ENCODE measurements at regions not wholly inside any gene's neighbourhood (a gene's known extent, or its start where the extent isn't known, plus 50 kb on each side); places are given as distances from the start of the nearest gene placed in this dataset.
A peak's percentile ranks its signal among the peaks of the same experiment; 100 is the strongest.

DNA sequence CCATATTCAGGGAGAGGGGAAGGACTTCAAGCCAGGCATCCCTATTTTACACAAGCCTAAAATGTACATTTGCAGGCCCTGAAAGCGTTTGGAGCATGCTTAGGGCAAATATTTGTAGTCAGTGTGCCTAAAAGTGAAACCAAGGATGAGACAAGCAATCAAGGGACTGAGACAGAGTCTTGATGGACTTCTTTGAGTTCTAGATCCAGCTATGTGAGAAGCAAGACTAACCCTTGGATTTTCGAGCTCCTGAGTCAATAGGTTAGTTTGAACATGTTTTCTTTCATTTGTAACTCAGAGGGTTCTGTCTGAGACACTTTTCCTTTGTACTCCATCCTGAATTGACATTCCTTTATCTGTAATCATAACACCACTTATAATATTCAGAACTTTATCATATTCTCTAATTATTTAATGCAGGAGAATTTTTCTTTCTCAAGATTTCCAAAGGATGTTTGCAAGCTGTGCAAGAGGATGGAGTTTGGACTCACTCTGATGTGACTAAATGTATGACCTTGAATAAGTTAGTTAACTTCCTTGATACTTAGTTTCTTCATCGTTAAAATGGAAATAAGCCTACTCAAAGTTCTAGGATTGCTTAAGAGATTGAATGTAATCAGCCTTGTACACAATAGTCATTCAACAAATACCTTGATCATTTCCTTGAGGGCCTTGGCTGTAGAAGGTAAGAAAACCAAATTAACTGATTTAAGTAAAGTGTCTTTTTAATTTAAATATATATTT is 1237.8 kb upstream of the ZEB2 start:
- Histone ChIP-seq H3K27me3 (replicated peaks in 2 of 5; ENCODE audit: control insufficient read depth in 4 of 5, insufficient read depth in 5 of 5, low read length in 4 of 5) (no peaks in the 10 kb centered on the region), H3K4me1 (ENCODE audit: control extremely low read depth in 1 of 4, control insufficient read depth in 4 of 4, insufficient read depth in 4 of 4, low read length in 3 of 4) (peaks cover 5 to 18% (median 11%) of the 10 kb centered on the region in 4 experiments), H3K4me3 (ENCODE audit: control insufficient read depth in 1 of 7, extremely low read depth in 1 of 7, insufficient read depth in 4 of 7, low read depth in 2 of 7, low read length in 6 of 7) (no peak overlapping the region), H3K9me3 (ENCODE audit: control extremely low read depth in 1 of 5, control insufficient read depth in 4 of 5, insufficient read depth in 2 of 5, low read depth in 1 of 5, low read length in 4 of 5) (no peaks in the 10 kb centered on the region), H3K36me3 (ENCODE audit: control insufficient read depth in 4 of 4, insufficient read depth in 4 of 4, low read length in 3 of 4) (no peaks in the 10 kb centered on the region), H3K27ac (ENCODE audit: insufficient read depth in 1 of 2, low read depth in 1 of 2, low read length in 2 of 2, poor library complexity in 1 of 2, severe bottlenecking in 2 of 2) (no peak overlapping the region)
- ChIA-PET POLR2A (interaction anchor here (0.5 kb wide), 1 partner anchor 1314 kb away, joined by 3 read pairs; no protein-coding TSS in a partner anchor), CTCF (interaction anchor here (1.2 kb wide), 1 partner anchor 9 kb away, joined by 3 read pairs; no protein-coding TSS in a partner anchor)
- 80% methylated on average over 2 of the region's 3 CpGs for WGBS (ENCODE audit: insufficient coverage)
- no peak for DNase-seq

DNA sequence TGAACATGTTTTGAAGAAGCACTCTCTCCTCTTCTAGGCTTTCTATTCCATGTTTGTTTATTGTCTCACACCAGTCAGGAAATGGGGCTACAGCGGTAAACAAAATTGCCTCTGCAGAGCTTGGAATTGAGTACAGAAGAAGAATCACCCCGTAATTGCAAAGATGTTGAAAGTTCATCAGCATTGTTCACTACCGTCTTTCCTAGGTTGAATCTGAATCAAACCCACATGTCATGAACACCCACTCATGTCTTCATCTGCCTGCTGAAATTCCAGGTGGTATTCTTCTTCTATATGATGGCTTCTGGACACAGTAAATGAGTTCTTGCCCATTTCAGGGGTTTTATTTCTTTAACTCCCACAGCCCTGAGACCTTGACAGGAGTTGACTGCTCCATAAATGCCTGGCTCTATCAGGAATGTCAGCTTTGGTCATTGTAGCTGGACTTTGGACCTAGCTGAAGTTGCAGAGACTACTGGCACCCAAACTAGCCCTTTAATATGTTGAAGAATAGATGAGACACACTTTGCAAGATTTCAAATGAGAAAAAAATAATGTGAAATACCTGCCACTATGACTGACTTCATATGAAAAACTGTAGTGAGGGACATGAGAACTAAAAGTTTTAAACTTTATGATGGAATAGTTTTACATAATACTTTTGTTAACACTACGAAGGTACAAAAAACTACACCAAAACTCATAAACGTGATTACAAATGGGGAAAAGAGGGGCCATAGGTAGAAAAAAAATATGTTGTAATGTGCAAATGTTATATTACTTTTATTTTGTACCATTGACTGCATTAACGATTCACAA is 1235.3 kb upstream of the ZEB2 start:
- Histone ChIP-seq H3K27ac (ENCODE audit: insufficient read depth in 1 of 2, low read depth in 1 of 2, low read length in 2 of 2, poor library complexity in 1 of 2, severe bottlenecking in 2 of 2) (no peak overlapping the region), H3K36me3 (ENCODE audit: control insufficient read depth in 4 of 4, insufficient read depth in 4 of 4, low read length in 3 of 4) (no peaks in the 10 kb centered on the region), H3K4me3 (ENCODE audit: control insufficient read depth in 1 of 7, extremely low read depth in 1 of 7, insufficient read depth in 4 of 7, low read depth in 2 of 7, low read length in 6 of 7) (no peak overlapping the region), H3K27me3 (replicated peaks in 2 of 5; ENCODE audit: control insufficient read depth in 4 of 5, insufficient read depth in 5 of 5, low read length in 4 of 5) (no peaks in the 10 kb centered on the region), H3K4me1 (ENCODE audit: control extremely low read depth in 1 of 4, control insufficient read depth in 4 of 4, insufficient read depth in 4 of 4, low read length in 3 of 4) (peaks cover 27 to 42% (median 35%) of the 10 kb centered on the region in 4 experiments), H3K9me3 (ENCODE audit: control extremely low read depth in 1 of 5, control insufficient read depth in 4 of 5, insufficient read depth in 2 of 5, low read depth in 1 of 5, low read length in 4 of 5) (no peaks in the 10 kb centered on the region)
- ChIA-PET POLR2A (interaction anchor here (0.5 to 0.6 kb wide), 2 partner anchors 32 to 76 kb away, joined by 3 to 9 read pairs; no protein-coding TSS in a partner anchor), CTCF (interaction anchor here (1.2 kb wide), 1 partner anchor 11 kb away, joined by 3 read pairs; no protein-coding TSS in a partner anchor)
- 96% methylated on average over 3 of the region's 6 CpGs for WGBS (ENCODE audit: insufficient coverage)
- DNase-seq = no peak

DNA sequence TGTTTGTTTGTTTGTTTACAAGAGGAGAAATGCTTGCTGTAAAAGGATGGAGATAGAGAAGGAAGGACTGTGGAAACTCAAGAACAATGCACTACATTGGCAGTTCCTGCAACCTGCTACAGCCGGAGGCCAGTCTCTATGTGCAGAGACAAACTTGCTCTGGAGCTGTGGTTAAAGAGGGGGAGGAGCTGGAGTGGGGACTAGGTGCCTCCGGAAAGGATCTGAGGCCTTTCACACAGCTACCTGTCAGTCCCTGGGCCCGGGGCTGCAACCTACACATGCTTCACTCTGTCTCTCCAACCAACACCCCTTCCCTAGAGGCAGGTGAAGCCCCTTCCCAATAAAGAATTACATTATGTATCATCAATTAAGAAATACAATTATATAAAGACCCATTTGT is 1234.0 kb upstream of the ZEB2 start:
- peaks cover 28 to 52% (median 40%) of the 10 kb centered on the region in 4 experiments for H3K4me1 ChIP-seq (ENCODE audit: control extremely low read depth in 1 of 4, control insufficient read depth in 4 of 4, insufficient read depth in 4 of 4, low read length in 3 of 4)
- POLR2A ChIA-PET = no interaction called here
- no peak overlapping the region for H3K4me3 ChIP-seq (ENCODE audit: control insufficient read depth in 1 of 7, extremely low read depth in 1 of 7, insufficient read depth in 4 of 7, low read depth in 2 of 7, low read length in 6 of 7)
- H3K27me3 ChIP-seq (replicated peaks in 2 of 5; ENCODE audit: control insufficient read depth in 4 of 5, insufficient read depth in 5 of 5, low read length in 4 of 5) = no peaks in the 10 kb centered on the region
- H3K9me3 ChIP-seq (ENCODE audit: control extremely low read depth in 1 of 5, control insufficient read depth in 4 of 5, insufficient read depth in 2 of 5, low read depth in 1 of 5, low read length in 4 of 5) = no peaks in the 10 kb centered on the region
- no peaks in the 10 kb centered on the region for H3K36me3 ChIP-seq (ENCODE audit: control insufficient read depth in 4 of 4, insufficient read depth in 4 of 4, low read length in 3 of 4)
- CTCF ChIA-PET = no interaction called here
- no peak overlapping the region for H3K27ac ChIP-seq (ENCODE audit: insufficient read depth in 1 of 2, low read depth in 1 of 2, low read length in 2 of 2, poor library complexity in 1 of 2, severe bottlenecking in 2 of 2)
- no CpG with 5 or more reads among the region's 3 CpGs for WGBS (ENCODE audit: insufficient coverage)
- DNase-seq = peak in 1 of 3 donors; percentile 35

DNA sequence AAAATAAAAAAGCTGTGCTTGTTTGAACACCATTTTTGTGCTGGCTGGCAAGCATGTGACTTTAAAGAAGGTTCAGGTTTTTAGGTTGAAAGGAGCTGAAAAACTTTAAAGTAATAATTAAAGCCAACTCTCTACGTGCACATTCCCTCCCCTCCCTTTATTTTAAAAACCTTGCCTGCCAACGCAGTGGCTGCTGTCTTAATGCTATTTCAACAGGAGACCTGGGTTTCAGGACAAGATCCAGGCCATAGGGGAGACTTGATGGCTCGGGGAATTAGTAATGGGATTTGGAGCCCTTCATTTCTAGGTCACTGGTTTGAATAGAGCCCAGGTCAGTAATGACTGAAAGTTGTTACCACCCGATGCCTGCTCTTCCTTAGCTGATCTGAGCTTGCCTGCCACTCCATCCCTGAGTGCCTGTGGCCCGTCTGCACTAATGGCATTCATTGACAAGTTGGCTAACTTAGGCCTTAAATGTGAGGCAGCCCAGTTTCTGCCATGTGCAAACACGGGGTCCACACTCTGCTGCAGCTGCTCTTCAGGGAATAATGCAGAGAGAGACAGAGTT is 1233.2 kb upstream of the ZEB2 start:
- no peaks in the 10 kb centered on the region for H3K36me3 ChIP-seq (ENCODE audit: control insufficient read depth in 4 of 4, insufficient read depth in 4 of 4, low read length in 3 of 4)
- 93% methylated on average over 6 of the region's 6 CpGs for WGBS (ENCODE audit: insufficient coverage)
- ChIA-PET CTCF (interaction anchor here (0.6 to 1.3 kb wide), 9 partner anchors 8 to 1741 kb away, joined by 3 to 8 read pairs (median 3); no protein-coding TSS in a partner anchor), POLR2A (no interaction called here)
- peaks cover 28 to 55% (median 44%) of the 10 kb centered on the region in 4 experiments for H3K4me1 ChIP-seq (ENCODE audit: control extremely low read depth in 1 of 4, control insufficient read depth in 4 of 4, insufficient read depth in 4 of 4, low read length in 3 of 4)
- no peaks in the 10 kb centered on the region for H3K27me3 ChIP-seq (replicated peaks in 2 of 5; ENCODE audit: control insufficient read depth in 4 of 5, insufficient read depth in 5 of 5, low read length in 4 of 5)
- DNase-seq = no peak
- H3K4me3 ChIP-seq (ENCODE audit: control insufficient read depth in 1 of 7, extremely low read depth in 1 of 7, insufficient read depth in 4 of 7, low read depth in 2 of 7, low read length in 6 of 7) = no peak overlapping the region
- no peaks in the 10 kb centered on the region for H3K9me3 ChIP-seq (ENCODE audit: control extremely low read depth in 1 of 5, control insufficient read depth in 4 of 5, insufficient read depth in 2 of 5, low read depth in 1 of 5, low read length in 4 of 5)
- no peak overlapping the region for H3K27ac ChIP-seq (ENCODE audit: insufficient read depth in 1 of 2, low read depth in 1 of 2, low read length in 2 of 2, poor library complexity in 1 of 2, severe bottlenecking in 2 of 2)

DNA sequence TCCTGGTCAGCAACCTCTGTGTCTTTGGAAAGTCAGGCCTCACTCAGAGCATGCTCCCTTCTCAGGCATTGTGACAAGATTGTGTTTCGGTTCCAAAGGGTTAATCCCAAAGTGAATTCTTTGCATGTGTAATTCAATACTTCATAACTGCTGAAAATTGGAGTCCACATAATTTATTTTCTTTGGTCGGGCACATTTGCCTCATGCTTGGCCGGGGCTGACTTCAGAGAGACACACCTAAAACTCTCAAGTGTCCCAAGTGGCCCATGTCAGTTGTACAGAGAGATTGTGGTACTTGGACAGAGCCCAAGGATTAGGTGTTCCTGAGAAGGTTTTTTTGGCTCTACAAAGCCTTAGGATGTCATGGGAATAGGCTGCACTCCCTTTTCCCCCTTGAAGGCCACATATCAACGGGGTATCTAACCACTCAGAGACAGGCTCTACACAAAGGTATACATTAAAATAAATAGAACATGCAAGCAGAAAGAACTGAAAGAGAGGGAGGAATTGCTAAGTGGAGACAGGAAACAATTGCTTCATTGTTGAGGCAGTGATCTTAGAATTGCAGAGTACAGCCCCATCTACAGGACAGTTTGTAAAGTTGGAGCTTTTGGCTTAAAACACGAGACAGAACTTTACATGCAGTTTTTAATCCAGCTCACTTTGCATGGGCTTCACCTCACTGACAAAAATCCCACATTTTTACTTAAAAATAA is 1232.3 kb upstream of the ZEB2 start:
- H3K4me3 ChIP-seq (ENCODE audit: control insufficient read depth in 1 of 7, extremely low read depth in 1 of 7, insufficient read depth in 4 of 7, low read depth in 2 of 7, low read length in 6 of 7) = peak overlapping the region in 1 of 7 experiments; percentile 4
- no peaks in the 10 kb centered on the region for H3K36me3 ChIP-seq (ENCODE audit: control insufficient read depth in 4 of 4, insufficient read depth in 4 of 4, low read length in 3 of 4)
- H3K27me3 ChIP-seq (replicated peaks in 2 of 5; ENCODE audit: control insufficient read depth in 4 of 5, insufficient read depth in 5 of 5, low read length in 4 of 5) = no peaks in the 10 kb centered on the region
- POLR2A ChIA-PET = no interaction called here
- 50% methylated on average over 2 of the region's 5 CpGs for WGBS (ENCODE audit: insufficient coverage)
- no peaks in the 10 kb centered on the region for H3K9me3 ChIP-seq (ENCODE audit: control extremely low read depth in 1 of 5, control insufficient read depth in 4 of 5, insufficient read depth in 2 of 5, low read depth in 1 of 5, low read length in 4 of 5)
- H3K27ac ChIP-seq (ENCODE audit: insufficient read depth in 1 of 2, low read depth in 1 of 2, low read length in 2 of 2, poor library complexity in 1 of 2, severe bottlenecking in 2 of 2) = no peak overlapping the region
- CTCF ChIA-PET = interaction anchor here (0.6 to 1.3 kb wide), 9 partner anchors 9 to 1231 kb away, joined by 3 to 8 read pairs (median 3); no protein-coding TSS in a partner anchor
- DNase-seq = peak; percentile 73 to 86 (median 85)
- peaks cover 28 to 55% (median 44%) of the 10 kb centered on the region in 4 experiments for H3K4me1 ChIP-seq (ENCODE audit: control extremely low read depth in 1 of 4, control insufficient read depth in 4 of 4, insufficient read depth in 4 of 4, low read length in 3 of 4)

DNA sequence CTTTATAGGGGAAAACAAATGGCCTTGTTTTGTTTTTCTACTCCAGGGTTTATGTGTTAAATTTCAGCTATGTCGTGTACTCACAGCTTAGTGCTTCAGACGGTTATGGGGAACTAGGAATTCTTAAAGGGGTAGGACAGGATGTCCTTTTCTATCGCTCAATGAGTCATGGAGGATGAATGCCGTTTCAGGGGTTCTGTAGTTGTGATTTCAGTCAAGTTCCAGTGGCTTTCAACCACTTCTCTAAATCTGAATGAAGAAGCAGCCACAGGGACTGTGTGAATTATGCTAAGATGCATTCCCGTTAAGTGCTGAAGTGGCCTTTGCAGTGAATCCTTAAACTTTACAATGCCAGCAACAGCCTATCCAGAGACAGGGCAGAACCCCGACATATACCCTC is 1231.7 kb upstream of the ZEB2 start:
- CTCF ChIA-PET = interaction anchor here (0.9 to 1.3 kb wide), 2 partner anchors 9 to 18 kb away, joined by 3 read pairs; no protein-coding TSS in a partner anchor
- H3K9me3 ChIP-seq (ENCODE audit: control extremely low read depth in 1 of 5, control insufficient read depth in 4 of 5, insufficient read depth in 2 of 5, low read depth in 1 of 5, low read length in 4 of 5) = no peaks in the 10 kb centered on the region
- peak overlapping the region in 2 of 7 experiments; percentile 17 to 32 for H3K4me3 ChIP-seq (ENCODE audit: control insufficient read depth in 1 of 7, extremely low read depth in 1 of 7, insufficient read depth in 4 of 7, low read depth in 2 of 7, low read length in 6 of 7)
- H3K27me3 ChIP-seq (replicated peaks in 2 of 5; ENCODE audit: control insufficient read depth in 4 of 5, insufficient read depth in 5 of 5, low read length in 4 of 5) = no peaks in the 10 kb centered on the region
- POLR2A ChIA-PET = no interaction called here
- no peaks in the 10 kb centered on the region for H3K36me3 ChIP-seq (ENCODE audit: control insufficient read depth in 4 of 4, insufficient read depth in 4 of 4, low read length in 3 of 4)
- peaks cover 28 to 55% (median 44%) of the 10 kb centered on the region in 4 experiments for H3K4me1 ChIP-seq (ENCODE audit: control extremely low read depth in 1 of 4, control insufficient read depth in 4 of 4, insufficient read depth in 4 of 4, low read length in 3 of 4)
- peak; percentile 75 to 95 (median 93) for DNase-seq
- no peak overlapping the region for H3K27ac ChIP-seq (ENCODE audit: insufficient read depth in 1 of 2, low read depth in 1 of 2, low read length in 2 of 2, poor library complexity in 1 of 2, severe bottlenecking in 2 of 2)
- WGBS (ENCODE audit: insufficient coverage) = 13% methylated on average over 6 of the region's 6 CpGs

All from common myeloid progenitor, CD34-positive (primary cell).